Neural progenitor cell (in vitro differentiated cells): ENCODE measurements at regions not wholly inside any gene's neighbourhood (a gene's known extent, or its start where the extent isn't known, plus 50 kb on each side); places are given as distances from the start of the nearest gene placed in this dataset.

ENCODE experiments used
- EZH2 ChIP-seq: fragments of 200-600 bp; sonication (generic); IDR thresholded peaks from 2 replicates; pipeline ENCODE4 v1.6.1; 2017; ENCODE audit warnings: antibody characterized with exemption, mild to moderate bottlenecking, moderate library complexity
- EZH2phosphoT487 ChIP-seq: fragments of 200-600 bp; sonication (generic); IDR thresholded peaks from 2 replicates; pipeline ENCODE4 v1.6.1; 2017; ENCODE audit warnings: antibody characterized with exemption
- TF ChIP-seq, protein P1 (sequence below): fragments of 200-600 bp; sonication (generic); IDR thresholded peaks from 2 replicates; pipeline ENCODE4 v1.5.1; 2017; ENCODE audit warnings: antibody characterized with exemption, mild to moderate bottlenecking

- TF ChIP-seq, protein P1, sequence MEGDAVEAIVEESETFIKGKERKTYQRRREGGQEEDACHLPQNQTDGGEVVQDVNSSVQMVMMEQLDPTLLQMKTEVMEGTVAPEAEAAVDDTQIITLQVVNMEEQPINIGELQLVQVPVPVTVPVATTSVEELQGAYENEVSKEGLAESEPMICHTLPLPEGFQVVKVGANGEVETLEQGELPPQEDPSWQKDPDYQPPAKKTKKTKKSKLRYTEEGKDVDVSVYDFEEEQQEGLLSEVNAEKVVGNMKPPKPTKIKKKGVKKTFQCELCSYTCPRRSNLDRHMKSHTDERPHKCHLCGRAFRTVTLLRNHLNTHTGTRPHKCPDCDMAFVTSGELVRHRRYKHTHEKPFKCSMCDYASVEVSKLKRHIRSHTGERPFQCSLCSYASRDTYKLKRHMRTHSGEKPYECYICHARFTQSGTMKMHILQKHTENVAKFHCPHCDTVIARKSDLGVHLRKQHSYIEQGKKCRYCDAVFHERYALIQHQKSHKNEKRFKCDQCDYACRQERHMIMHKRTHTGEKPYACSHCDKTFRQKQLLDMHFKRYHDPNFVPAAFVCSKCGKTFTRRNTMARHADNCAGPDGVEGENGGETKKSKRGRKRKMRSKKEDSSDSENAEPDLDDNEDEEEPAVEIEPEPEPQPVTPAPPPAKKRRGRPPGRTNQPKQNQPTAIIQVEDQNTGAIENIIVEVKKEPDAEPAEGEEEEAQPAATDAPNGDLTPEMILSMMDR = no peak
- TF ChIP-seq EZH2 (no peak), EZH2phosphoT487 (no peak)
Observed at GRCh38 chr12:67910360-67911274, 78.6 kb upstream of the IFNG-AS1 start.
